Lower leg skin (tissue), 4 donors: ENCODE measurements at regions not wholly inside any gene's neighbourhood (a gene's known extent, or its start where the extent isn't known, plus 50 kb on each side); places are given as distances from the start of the nearest gene placed in this dataset.

Experiments
- DNase-seq, 2 donors: peaks; one replicate each; pipeline ENCODE4 v3.0.0-alpha.2; 2019; ENCODE audit warnings: low spot score in 2 of 2
- H3K4me3 ChIP-seq: fragments of 200-600 bp; sonication (generic); 2 replicates; pipeline ENCODE4 v1.5.1; 2017; ENCODE audit warnings: mild to moderate bottlenecking, low read depth; ENCODE audit not compliant: poor library complexity, severe bottlenecking
- POLR2A ChIP-seq, 2 donors: fragments of 450-650 bp; IDR thresholded peaks; one replicate each; pipeline ENCODE4 v1.6.1; 2016 to 2017; ENCODE audit warnings: antibody characterized with exemption in 2 of 2, mild to moderate bottlenecking in 1 of 2, moderate library complexity in 1 of 2
- WGBS, 2 donors: methylation state at CpG; one replicate each; pipeline ENCODE4 v1.1.5; 2018; 5-methylcytosine and 5-hydroxymethylcytosine counted together
- intact Hi-C: fragments of 100-400 bp; cut with DNase I; formaldehyde crosslinking; loops from one replicate; pipeline ENCODE4 v1.15.0; 2023; ENCODE audit warnings: low total_unique reads
- TF ChIP-seq, protein P1 (sequence below), 3 donors: fragments of 450-650 bp; IDR thresholded peaks; one replicate each; pipeline ENCODE4 v1.5.1; 2016; ENCODE audit warnings: antibody characterized with exemption in 3 of 3, mild to moderate bottlenecking in 3 of 3, moderate library complexity in 2 of 3

DNA sequence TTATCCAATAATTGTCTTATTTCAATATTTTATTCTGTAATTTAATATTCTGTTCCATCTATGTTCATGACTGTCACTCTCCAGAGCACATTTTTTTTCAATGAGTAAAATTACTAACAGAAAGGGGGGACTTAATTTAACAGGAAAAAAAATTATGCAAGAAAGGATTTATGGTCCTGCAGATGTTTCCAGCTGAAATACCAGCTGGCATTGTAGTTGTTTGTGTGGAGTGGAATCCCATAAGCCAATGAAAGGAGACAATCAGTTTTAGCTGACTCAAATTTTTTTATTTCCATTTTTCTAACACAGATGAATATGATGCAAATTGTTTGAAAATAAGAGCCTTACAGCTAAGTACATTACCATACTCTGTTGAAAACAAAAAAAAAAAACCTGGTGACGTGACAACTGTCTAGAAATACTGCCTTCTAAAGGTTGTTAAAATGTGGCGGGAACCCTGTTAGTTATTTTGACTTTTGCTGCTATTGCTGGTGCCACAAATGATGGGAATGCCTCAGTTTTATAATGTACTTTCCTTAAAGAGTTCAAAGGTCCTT lies 389.1 kb downstream of the ETS1 start:
- TF ChIP-seq, protein P1, sequence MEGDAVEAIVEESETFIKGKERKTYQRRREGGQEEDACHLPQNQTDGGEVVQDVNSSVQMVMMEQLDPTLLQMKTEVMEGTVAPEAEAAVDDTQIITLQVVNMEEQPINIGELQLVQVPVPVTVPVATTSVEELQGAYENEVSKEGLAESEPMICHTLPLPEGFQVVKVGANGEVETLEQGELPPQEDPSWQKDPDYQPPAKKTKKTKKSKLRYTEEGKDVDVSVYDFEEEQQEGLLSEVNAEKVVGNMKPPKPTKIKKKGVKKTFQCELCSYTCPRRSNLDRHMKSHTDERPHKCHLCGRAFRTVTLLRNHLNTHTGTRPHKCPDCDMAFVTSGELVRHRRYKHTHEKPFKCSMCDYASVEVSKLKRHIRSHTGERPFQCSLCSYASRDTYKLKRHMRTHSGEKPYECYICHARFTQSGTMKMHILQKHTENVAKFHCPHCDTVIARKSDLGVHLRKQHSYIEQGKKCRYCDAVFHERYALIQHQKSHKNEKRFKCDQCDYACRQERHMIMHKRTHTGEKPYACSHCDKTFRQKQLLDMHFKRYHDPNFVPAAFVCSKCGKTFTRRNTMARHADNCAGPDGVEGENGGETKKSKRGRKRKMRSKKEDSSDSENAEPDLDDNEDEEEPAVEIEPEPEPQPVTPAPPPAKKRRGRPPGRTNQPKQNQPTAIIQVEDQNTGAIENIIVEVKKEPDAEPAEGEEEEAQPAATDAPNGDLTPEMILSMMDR (IDR thresholded peaks at IDR 0.05), result no peak
- no peak for TF ChIP-seq POLR2A (IDR thresholded peaks at IDR 0.05)
- intact Hi-C loops, result no loop called here
- no peak for DNase-seq
- 60 to 63% methylated on average over 2 of the region's 2 CpGs for WGBS, 2 donors
- no peak overlapping the region for H3K4me3 ChIP-seq

DNA sequence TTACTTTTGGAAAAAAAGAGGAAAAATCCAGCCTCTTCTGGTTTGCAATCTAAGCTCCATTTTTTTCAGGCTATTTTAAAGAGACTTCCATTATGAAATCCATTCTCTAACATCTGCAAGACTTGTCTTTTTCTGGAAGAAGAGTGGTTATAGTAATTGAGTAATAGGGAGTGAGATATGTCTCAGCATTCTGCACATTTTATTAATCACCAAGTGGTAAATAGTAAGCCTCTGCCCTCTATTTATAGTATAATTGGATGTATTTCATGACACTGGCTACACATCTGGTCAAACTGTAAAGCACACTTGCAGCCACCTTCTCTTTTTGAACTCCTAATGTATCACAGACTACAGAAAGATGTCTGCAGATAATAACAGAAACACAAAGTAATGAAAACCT lies 391.1 kb downstream of the ETS1 start:
- intact Hi-C loops, result no loop called here
- no peak for DNase-seq
- H3K4me3 ChIP-seq, result no peak overlapping the region
- TF ChIP-seq, protein P1 (IDR thresholded peaks at IDR 0.05), result no peak
- no peak for TF ChIP-seq POLR2A (IDR thresholded peaks at IDR 0.05)

DNA sequence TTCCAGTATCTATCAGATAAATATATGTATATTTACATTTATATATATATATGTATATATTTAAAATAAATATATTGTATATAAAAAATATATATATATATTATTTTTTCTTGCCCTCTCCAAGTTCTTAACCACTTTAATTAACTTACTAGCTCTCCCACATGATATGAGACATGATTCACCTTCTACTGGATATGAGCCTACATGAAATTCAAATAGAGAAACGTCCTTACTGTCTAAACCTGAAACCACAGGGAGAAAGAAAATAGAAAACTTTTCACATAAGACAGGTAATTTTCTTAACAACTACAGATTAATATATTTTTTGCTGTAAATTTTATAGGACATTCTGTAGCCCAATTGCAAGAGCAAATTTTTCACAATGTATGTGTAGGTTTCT lies 391.6 kb downstream of the ETS1 start:
- no peak for DNase-seq
- 40 to 47% methylated on average over 1 of the region's 1 CpG for WGBS, 2 donors
- H3K4me3 ChIP-seq, result no peak overlapping the region
- intact Hi-C loops, result no loop called here
- TF ChIP-seq, protein P1 (IDR thresholded peaks at IDR 0.05), result no peak
- no peak for TF ChIP-seq POLR2A (IDR thresholded peaks at IDR 0.05)

DNA sequence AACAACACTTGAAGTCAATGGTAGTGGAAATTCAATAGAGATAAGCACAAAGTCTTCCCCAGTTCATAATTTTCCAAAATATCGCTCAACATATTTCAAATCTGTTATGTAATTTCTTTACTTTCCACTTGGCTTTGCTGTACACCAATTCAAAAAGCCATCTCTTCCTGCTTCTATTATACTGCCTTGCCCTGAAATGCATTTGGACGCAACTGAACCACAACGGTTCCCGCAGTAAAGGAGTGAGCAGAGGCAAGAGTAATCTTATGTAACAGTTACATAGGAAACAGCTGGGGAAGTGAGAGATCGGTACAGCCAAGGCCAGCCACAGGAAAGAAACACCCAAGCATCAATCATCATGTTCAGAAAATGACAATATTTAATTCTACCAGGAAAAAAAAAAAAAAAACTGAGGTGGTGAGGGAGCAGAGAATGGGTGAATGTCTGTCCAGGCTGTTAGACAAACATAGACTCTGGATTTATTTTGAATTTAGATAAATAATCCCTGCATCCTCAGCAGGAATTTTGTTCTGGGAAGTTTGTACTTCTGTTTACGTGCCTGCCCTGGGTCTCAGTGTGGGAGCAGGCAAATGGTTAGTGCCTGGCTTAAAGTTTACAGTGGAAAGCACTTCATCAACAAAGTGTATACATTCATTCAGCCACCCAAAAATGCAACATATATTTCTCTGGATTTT lies 392.2 kb downstream of the ETS1 start:
- no peak overlapping the region for H3K4me3 ChIP-seq
- intact Hi-C loops, result no loop called here
- WGBS, 2 donors, result 58 to 63% methylated on average over 6 of the region's 6 CpGs
- TF ChIP-seq, protein P1 (IDR thresholded peaks at IDR 0.05), result no peak
- no peak for TF ChIP-seq POLR2A (IDR thresholded peaks at IDR 0.05)
- DNase-seq, result no peak

DNA sequence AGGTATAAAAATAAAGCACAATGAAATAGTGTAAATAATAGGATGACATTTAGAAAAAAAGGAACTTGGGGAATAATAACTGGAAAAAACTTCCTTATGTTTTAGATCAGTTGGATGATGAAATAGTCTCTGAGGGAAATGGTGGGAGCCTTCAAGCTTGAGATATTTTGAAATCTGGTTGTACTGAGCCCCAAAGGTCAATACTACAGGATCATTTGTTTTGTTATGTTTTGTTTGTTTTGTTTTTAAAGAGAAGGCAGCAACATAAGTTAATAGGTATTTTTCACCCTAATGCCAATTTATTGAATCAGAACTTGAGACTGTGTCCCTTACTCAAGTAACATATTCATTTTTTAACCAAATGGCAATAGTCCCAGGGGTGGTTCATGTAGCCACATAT lies 393.1 kb downstream of the ETS1 start:
- intact Hi-C loops, result no loop called here
- no peak for DNase-seq
- TF ChIP-seq, protein P1 (IDR thresholded peaks at IDR 0.05), result no peak
- no peak for TF ChIP-seq POLR2A (IDR thresholded peaks at IDR 0.05)
- H3K4me3 ChIP-seq, result no peak overlapping the region

DNA sequence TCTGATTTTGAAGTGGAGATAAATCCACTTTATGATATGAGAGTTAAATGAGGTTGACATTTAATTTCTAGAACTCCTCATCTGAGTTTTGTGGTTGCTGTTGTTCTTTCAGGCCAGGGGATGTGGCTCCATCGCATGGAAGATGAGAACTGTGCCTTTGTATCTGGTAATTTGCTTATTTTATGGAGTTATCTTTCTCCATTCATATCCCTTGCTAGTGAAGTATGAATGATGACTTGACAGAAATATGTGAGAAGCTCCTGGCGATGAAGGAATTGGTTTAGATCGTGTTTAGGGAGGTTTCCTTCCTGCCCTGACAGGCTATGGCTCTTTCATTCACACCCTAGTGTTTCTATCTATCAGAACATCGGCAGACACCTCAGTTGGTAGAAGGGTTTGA lies 393.7 kb downstream of the ETS1 start:
- DNase-seq, result no peak
- TF ChIP-seq, protein P1 (IDR thresholded peaks at IDR 0.05), result no peak
- no peak for TF ChIP-seq POLR2A (IDR thresholded peaks at IDR 0.05)
- 34 to 48% methylated on average over 4 of the region's 4 CpGs for WGBS, 2 donors
- intact Hi-C loops, result no loop called here
- H3K4me3 ChIP-seq, result no peak overlapping the region
